ENCODE measurements at regions not wholly inside any gene's neighbourhood (a gene's known extent, or its start where the extent isn't known, plus 50 kb on each side); places are given as distances from the start of the nearest gene placed in this dataset.

DNA sequence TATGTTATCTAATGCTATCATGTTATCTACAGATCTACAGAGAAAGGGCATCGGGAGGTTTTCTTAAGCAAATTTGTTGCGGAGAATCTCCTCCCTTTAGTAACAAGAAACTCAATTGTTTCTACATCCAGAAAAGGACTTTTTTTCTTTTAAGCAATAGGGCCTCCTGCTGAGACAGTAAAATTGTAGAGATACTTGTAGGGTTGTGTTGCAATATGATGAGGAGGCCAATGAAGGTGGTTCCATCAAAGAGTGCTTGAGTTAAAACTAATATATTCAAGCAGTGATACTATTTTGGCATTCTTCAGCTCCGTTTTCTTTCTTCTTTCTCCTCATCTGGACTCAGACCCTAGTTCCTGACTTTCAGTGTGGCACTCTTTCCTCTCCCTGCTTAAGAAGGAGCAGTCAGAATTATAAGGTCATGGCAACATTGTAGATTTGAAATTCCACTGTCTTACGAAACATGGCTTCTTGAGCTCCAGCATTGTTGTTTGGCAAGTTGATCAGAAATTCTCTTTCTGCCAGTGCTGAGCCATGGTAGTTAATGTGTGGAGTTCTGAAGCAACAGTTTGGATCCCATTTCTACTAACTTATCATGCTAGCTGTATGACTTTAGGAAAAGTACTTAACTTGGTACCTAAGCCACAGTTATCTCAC lies 202.0 kb upstream of the SLC14A2 start:
- no peak for TF ChIP-seq CTCF (conservative IDR thresholded peaks at IDR 0.05; ENCODE audit: low read depth, low read length)
- no peak for TF ChIP-seq EZH2 (IDR thresholded peaks at IDR 0.05; ENCODE audit: low read length, unreplicated experiment)
- no peak for TF ChIP-seq EZH2phosphoT487 (IDR thresholded peaks at IDR 0.05; ENCODE audit: borderline replicate concordance, low read length)

All from PC-3 (cell line).